ENCODE measurements at regions not wholly inside any gene's neighbourhood (a gene's known extent, or its start where the extent isn't known, plus 50 kb on each side); places are given as distances from the start of the nearest gene placed in this dataset.
A peak's percentile ranks its signal among the peaks of the same experiment; 100 is the strongest.

- intact Hi-C loops (cut with DNase I) = no loop called here
- Histone ChIP-seq H3K36me3 (no peaks in the 10 kb centered on the region), H3K4me3 (no peak overlapping the region), H3K9me3 (no peaks in the 10 kb centered on the region), H3K27me3 (no peaks in the 10 kb centered on the region), H3K4me1 (no peaks in the 10 kb centered on the region), H3K27ac (peak overlapping the region in 1 of 4 donors; percentile 2)
- 72% methylated on average over 2 of the region's 2 CpGs for WGBS, 2 donors
- DNase-seq = no peak
- TF ChIP-seq EP300 (IDR thresholded peaks at IDR 0.05) (no peak), CTCF (IDR thresholded peaks at IDR 0.05) (no peak), POLR2A (IDR thresholded peaks at IDR 0.05) (no peak), POLR2AphosphoS5 (IDR thresholded peaks at IDR 0.05) (no peak)
Observed at GRCh38 chr1:219507437-219507836, 105.5 kb downstream of the ZC3H11B start.

GRCh38 chr1:219506936-219507335 is 106.0 kb downstream of the ZC3H11B start:
- no peaks in the 10 kb centered on the region for H3K4me1 ChIP-seq
- no peaks in the 10 kb centered on the region for H3K9me3 ChIP-seq
- intact Hi-C loops (cut with DNase I) = no loop called here
- DNase-seq = no peak
- 85 to 91% methylated on average over 1 of the region's 1 CpG for WGBS, 2 donors
- no peaks in the 10 kb centered on the region for H3K27me3 ChIP-seq
- TF ChIP-seq EP300 (IDR thresholded peaks at IDR 0.05) (no peak), POLR2AphosphoS5 (IDR thresholded peaks at IDR 0.05) (no peak), POLR2A (IDR thresholded peaks at IDR 0.05) (no peak), CTCF (IDR thresholded peaks at IDR 0.05) (no peak)
- no peak overlapping the region for H3K4me3 ChIP-seq
- no peaks in the 10 kb centered on the region for H3K36me3 ChIP-seq
- peak overlapping the region in 1 of 4 donors; percentile 2 for H3K27ac ChIP-seq

DNA sequence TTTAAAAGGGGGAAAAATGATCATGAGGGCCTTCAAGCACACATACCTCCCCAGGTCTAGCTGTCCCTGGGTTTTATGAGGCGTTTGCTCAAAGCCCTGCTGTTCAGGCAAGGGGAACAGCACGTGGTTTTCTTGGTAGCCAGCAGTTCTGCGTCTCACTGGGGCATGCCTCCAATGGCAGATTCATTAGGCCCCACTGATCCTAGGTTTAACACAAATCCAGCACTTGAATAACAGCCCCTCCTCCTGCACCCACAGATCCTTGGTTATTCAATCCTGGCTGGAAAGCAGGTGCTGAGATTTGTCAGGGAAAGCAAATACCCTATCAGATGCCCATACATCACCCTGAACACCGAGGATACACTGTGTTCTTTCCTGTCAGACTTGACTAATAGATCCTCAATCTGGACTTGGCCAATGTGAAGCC is 106.4 kb downstream of the ZC3H11B start:
- no peaks in the 10 kb centered on the region for H3K27me3 ChIP-seq
- H3K4me1 ChIP-seq = no peaks in the 10 kb centered on the region
- H3K27ac ChIP-seq = no peak overlapping the region
- intact Hi-C loops (cut with DNase I) = no loop called here
- TF ChIP-seq POLR2A (IDR thresholded peaks at IDR 0.05) (no peak), POLR2AphosphoS5 (IDR thresholded peaks at IDR 0.05) (peak in 1 of 4 donors; percentile 50)
- no peak overlapping the region for H3K4me3 ChIP-seq
- no peak for DNase-seq
- WGBS, 2 donors = 12 to 42% methylated on average over 4 of the region's 4 CpGs
- H3K9me3 ChIP-seq = no peaks in the 10 kb centered on the region
- no peaks in the 10 kb centered on the region for H3K36me3 ChIP-seq

DNA sequence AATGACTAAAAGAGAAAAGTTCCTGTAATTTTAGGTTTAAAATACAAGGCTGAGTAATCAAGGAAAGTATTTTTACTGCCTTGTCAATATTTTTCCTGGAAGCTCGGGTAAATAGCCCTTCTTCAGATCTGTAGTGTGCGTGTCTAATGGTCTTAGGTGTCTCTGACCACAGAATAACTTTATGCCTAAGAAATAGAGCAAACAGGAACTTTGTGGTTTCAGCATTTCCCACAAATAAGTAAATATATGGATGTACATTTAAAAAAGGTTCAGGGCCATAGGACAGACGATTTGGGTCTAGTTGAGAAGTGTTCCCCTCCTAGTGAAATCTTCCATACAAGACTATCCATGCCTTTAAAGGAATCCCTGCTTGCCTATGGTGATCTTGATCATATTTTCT is 107.0 kb downstream of the ZC3H11B start:
- no peaks in the 10 kb centered on the region for H3K4me1 ChIP-seq
- H3K4me3 ChIP-seq = no peak overlapping the region
- H3K27ac ChIP-seq = no peak overlapping the region
- intact Hi-C loops (cut with DNase I) = no loop called here
- 12 to 41% methylated on average over 3 of the region's 3 CpGs for WGBS, 2 donors
- H3K27me3 ChIP-seq = no peaks in the 10 kb centered on the region
- TF ChIP-seq POLR2A (IDR thresholded peaks at IDR 0.05) (no peak), EP300 (IDR thresholded peaks at IDR 0.05) (no peak), POLR2AphosphoS5 (IDR thresholded peaks at IDR 0.05) (no peak), CTCF (IDR thresholded peaks at IDR 0.05) (no peak)
- H3K9me3 ChIP-seq = no peaks in the 10 kb centered on the region
- DNase-seq = no peak
- no peaks in the 10 kb centered on the region for H3K36me3 ChIP-seq

DNA sequence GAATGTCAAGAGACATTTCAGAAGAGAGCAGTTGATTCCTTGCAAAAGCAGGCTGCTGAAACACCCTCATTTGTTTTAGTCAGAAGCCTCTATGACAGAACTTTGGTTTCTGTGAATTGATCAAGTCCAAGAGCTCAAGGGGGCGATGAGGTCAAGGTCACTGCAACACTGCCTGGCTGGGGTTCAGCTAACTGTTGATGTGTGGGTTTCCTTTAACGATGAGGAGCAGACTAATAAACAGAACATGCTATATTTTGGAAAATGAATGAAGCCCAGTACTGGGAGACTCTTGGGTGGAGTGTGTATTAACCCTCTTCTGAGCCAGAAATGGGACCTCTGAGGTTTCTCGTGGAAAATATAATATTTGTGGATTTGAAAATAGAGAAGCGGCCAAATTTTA is 109.3 kb downstream of the ZC3H11B start:
- Histone ChIP-seq H3K4me1 (no peaks in the 10 kb centered on the region), H3K4me3 (no peak overlapping the region), H3K9me3 (no peaks in the 10 kb centered on the region), H3K27ac (no peak overlapping the region), H3K36me3 (no peaks in the 10 kb centered on the region), H3K27me3 (no peaks in the 10 kb centered on the region)
- TF ChIP-seq EP300 (IDR thresholded peaks at IDR 0.05) (no peak), POLR2A (IDR thresholded peaks at IDR 0.05) (no peak), CTCF (IDR thresholded peaks at IDR 0.05) (no peak), POLR2AphosphoS5 (IDR thresholded peaks at IDR 0.05) (no peak)
- 72 to 81% methylated on average over 4 of the region's 4 CpGs for WGBS, 2 donors
- DNase-seq = no peak
- intact Hi-C loops (cut with DNase I) = no loop called here

All from sigmoid colon (tissue), 6 donors.